Mesenchymal stem cell (in vitro differentiated cells and primary cell): ENCODE measurements at regions not wholly inside any gene's neighbourhood (a gene's known extent, or its start where the extent isn't known, plus 50 kb on each side); places are given as distances from the start of the nearest gene placed in this dataset.
A peak's percentile ranks its signal among the peaks of the same experiment; 100 is the strongest.

Experiments
- DNase-seq: peaks from one replicate; pipeline ENCODE4 v3.0.0-alpha.2; 2013
- H2AFZ ChIP-seq: one replicate; pipeline ENCODE4 v1.6.1; 2013; ENCODE audit warnings: low read depth, mild to moderate bottlenecking, control low read depth, inconsistent platforms, low read length, moderate library complexity
- H2AK5ac ChIP-seq: 2 replicates; pipeline ENCODE4 v1.6.1; 2013; ENCODE audit warnings: low read length, moderate library complexity, mild to moderate bottlenecking, inconsistent platforms; ENCODE audit not compliant: severe bottlenecking
- H2BK120ac ChIP-seq: one replicate; pipeline ENCODE4 v1.6.1; 2013; ENCODE audit warnings: low read depth, mild to moderate bottlenecking, inconsistent platforms, low read length, moderate library complexity
- H2BK12ac ChIP-seq, 2 experiments: one replicate each; pipeline ENCODE4 v1.6.1; 2013; ENCODE audit warnings: inconsistent platforms in 2 of 2, low read length in 2 of 2, mild to moderate bottlenecking in 2 of 2, moderate library complexity in 2 of 2, control low read depth in 1 of 2
- H2BK15ac ChIP-seq: one replicate; pipeline ENCODE4 v1.6.1; 2013; ENCODE audit warnings: mild to moderate bottlenecking, low read depth, inconsistent platforms; ENCODE audit not compliant: poor library complexity, severe bottlenecking
- H2BK5ac ChIP-seq: 2 replicates; pipeline ENCODE4 v1.6.1; 2013; ENCODE audit warnings: low read depth, mild to moderate bottlenecking, low read length, control low read depth, inconsistent platforms; ENCODE audit not compliant: poor library complexity, severe bottlenecking
- H3K14ac ChIP-seq, 2 experiments: one replicate each; pipeline ENCODE4 v1.6.1; 2013; ENCODE audit warnings: inconsistent platforms in 2 of 2, low read length in 2 of 2, control low read depth in 1 of 2, mild to moderate bottlenecking in 1 of 2, moderate library complexity in 1 of 2
- H3K18ac ChIP-seq, 2 experiments: one replicate each; pipeline ENCODE4 v1.6.1; 2013; ENCODE audit warnings: inconsistent platforms in 2 of 2, low read length in 2 of 2, control low read depth in 1 of 2, low read depth in 1 of 2, mild to moderate bottlenecking in 1 of 2
- H3K23ac ChIP-seq, 2 experiments: one replicate each; pipeline ENCODE4 v1.6.1; 2013; ENCODE audit warnings: inconsistent platforms in 2 of 2, low read length in 2 of 2, mild to moderate bottlenecking in 2 of 2, moderate library complexity in 2 of 2, control low read depth in 1 of 2
- H3K27ac ChIP-seq: 2 replicates; pipeline ENCODE4 v1.5.1; 2013; ENCODE audit warnings: mild to moderate bottlenecking, moderate library complexity, low read length, control low read depth, inconsistent platforms; ENCODE audit not compliant: poor library complexity, severe bottlenecking
- H3K27me3 ChIP-seq, 2 experiments: 2 replicates each; pipeline versions ENCODE4 v1.6.1 to v1.7.0; 2013; ENCODE audit warnings: low read length in 2 of 2, mild to moderate bottlenecking in 2 of 2, moderate library complexity in 2 of 2, control low read depth in 1 of 2, inconsistent platforms in 1 of 2; ENCODE audit not compliant: control insufficient read depth in 1 of 2, insufficient read depth in 1 of 2
- H3K36me3 ChIP-seq, 2 experiments: 2 replicates each; pipeline versions ENCODE4 v1.6.1 to v1.7.0; 2013; ENCODE audit warnings: low read length in 2 of 2, control low read depth in 1 of 2, inconsistent platforms in 1 of 2, low read depth in 1 of 2, mild to moderate bottlenecking in 1 of 2; ENCODE audit not compliant: insufficient read depth in 2 of 2, control insufficient read depth in 1 of 2
- H3K4ac ChIP-seq, 2 experiments: one replicate each; pipeline ENCODE4 v1.6.1; 2013; ENCODE audit warnings: inconsistent platforms in 2 of 2, low read length in 2 of 2, mild to moderate bottlenecking in 2 of 2, moderate library complexity in 2 of 2, control low read depth in 1 of 2, low read depth in 1 of 2
- H3K4me1 ChIP-seq: 2 replicates; pipeline ENCODE4 v1.6.1; 2013; ENCODE audit warnings: low read depth, low read length, control low read depth; ENCODE audit not compliant: control insufficient read depth, insufficient read depth
- H3K4me2 ChIP-seq: 2 replicates; pipeline ENCODE4 v1.6.1; 2013; ENCODE audit warnings: low read length, mild to moderate bottlenecking, inconsistent platforms; ENCODE audit not compliant: poor library complexity, severe bottlenecking
- H3K4me3 ChIP-seq, 2 experiments: 2 replicates each; pipeline versions ENCODE4 v1.5.1 to v1.7.0; 2013; ENCODE audit warnings: low read length in 2 of 2, mild to moderate bottlenecking in 2 of 2, control low read depth in 1 of 2, low read depth in 1 of 2; ENCODE audit not compliant: insufficient read depth in 1 of 2
- H3K79me1 ChIP-seq: replicated peaks from 2 replicates; pipeline ENCODE4 v1.6.1; 2013; ENCODE audit warnings: mild to moderate bottlenecking, control low read depth, low read length, inconsistent platforms; ENCODE audit not compliant: poor library complexity, severe bottlenecking
- H3K9ac ChIP-seq: 2 replicates; pipeline ENCODE4 v1.7.0; 2013; ENCODE audit warnings: mild to moderate bottlenecking, low read length, moderate library complexity
- H3K9me3 ChIP-seq: 2 replicates; pipeline ENCODE4 v1.7.0; 2013; ENCODE audit warnings: mild to moderate bottlenecking, low read length; ENCODE audit not compliant: control insufficient read depth
- H4K8ac ChIP-seq: one replicate; pipeline ENCODE4 v1.6.1; 2013; ENCODE audit warnings: inconsistent platforms, mild to moderate bottlenecking, low read length, moderate library complexity
- H4K91ac ChIP-seq: one replicate; pipeline ENCODE4 v1.6.1; 2013; ENCODE audit warnings: mild to moderate bottlenecking, low read length, inconsistent platforms
- WGBS: methylation state at CpG from one replicate; pipeline ENCODE4 v1.1.7; 2013; ENCODE audit warnings: mixed read lengths; 5-methylcytosine and 5-hydroxymethylcytosine counted together

- no peaks in the 10 kb centered on the region for H3K4me1 ChIP-seq
- no peak overlapping the region for H2AFZ ChIP-seq
- H3K9ac ChIP-seq = no peak overlapping the region
- H3K4me3 ChIP-seq = no peak overlapping the region
- no peak overlapping the region for H3K27ac ChIP-seq
- no peak overlapping the region for H3K4ac ChIP-seq
- no peak overlapping the region for H4K8ac ChIP-seq
- no peak overlapping the region for H3K18ac ChIP-seq
- H2BK120ac ChIP-seq = no peak overlapping the region
- no peak overlapping the region for H2BK15ac ChIP-seq
- H2AK5ac ChIP-seq = no peak overlapping the region
- no peak overlapping the region for H3K23ac ChIP-seq
- H3K9me3 ChIP-seq = no peaks in the 10 kb centered on the region
- no peaks in the 10 kb centered on the region for H3K36me3 ChIP-seq
- H3K14ac ChIP-seq = no peak overlapping the region
- H3K27me3 ChIP-seq = no peaks in the 10 kb centered on the region
- 76% methylated on average over 4 of the region's 5 CpGs for whole genome bisulfite sequencing
- no peak overlapping the region for H4K91ac ChIP-seq
- no peak overlapping the region for H2BK12ac ChIP-seq
- no peaks in the 10 kb centered on the region for H3K79me1 ChIP-seq
- no peak overlapping the region for H3K4me2 ChIP-seq
- H2BK5ac ChIP-seq = no peak overlapping the region
- no peak for DNase-seq
Measured at GRCh38 chr13:79228972-79229371, 177.1 kb downstream of the RBM26 start.

GRCh38 chr13:79227418-79227817 lies 178.6 kb downstream of the RBM26 start:
- H2BK15ac ChIP-seq = no peak overlapping the region
- 87% methylated on average over 2 of the region's 2 CpGs for WGBS

GRCh38 chr13:79226938-79227337 lies 179.1 kb downstream of the RBM26 start:
- H3K79me1 ChIP-seq = no peaks in the 10 kb centered on the region
- no peak overlapping the region for H4K8ac ChIP-seq
- H2BK120ac ChIP-seq = no peak overlapping the region
- H3K9me3 ChIP-seq = no peaks in the 10 kb centered on the region
- no peak overlapping the region for H3K4me2 ChIP-seq
- no peak overlapping the region for H3K23ac ChIP-seq
- H2BK15ac ChIP-seq = no peak overlapping the region
- no peak for DNase-seq
- H3K9ac ChIP-seq = no peak overlapping the region
- peak overlapping the region in 1 of 2 experiments; percentile 31 for H2BK12ac ChIP-seq
- no peak overlapping the region for H3K18ac ChIP-seq
- no peaks in the 10 kb centered on the region for H3K36me3 ChIP-seq
- H3K14ac ChIP-seq = no peak overlapping the region
- H3K4me3 ChIP-seq = no peak overlapping the region
- H2BK5ac ChIP-seq = no peak overlapping the region
- no peak overlapping the region for H4K91ac ChIP-seq
- H3K27me3 ChIP-seq = no peaks in the 10 kb centered on the region
- H3K4ac ChIP-seq = no peak overlapping the region
- no peak overlapping the region for H2AK5ac ChIP-seq
- 35% methylated on average over 6 of the region's 7 CpGs for WGBS
- H3K4me1 ChIP-seq = no peaks in the 10 kb centered on the region
- H3K27ac ChIP-seq = no peak overlapping the region
- no peak overlapping the region for H2AFZ ChIP-seq

More at GRCh38 chr13:79227418-79227817, 178.6 kb downstream of the RBM26 start:
- Histone ChIP-seq H3K4me1 (no peaks in the 10 kb centered on the region), H3K23ac (no peak overlapping the region), H3K18ac (no peak overlapping the region), H3K4me3 (no peak overlapping the region), H2BK12ac (no peak overlapping the region), H2BK5ac (no peak overlapping the region), H2BK120ac (no peak overlapping the region), H3K4ac (no peak overlapping the region), H2AK5ac (no peak overlapping the region), H4K91ac (no peak overlapping the region), H3K27ac (no peak overlapping the region), H3K4me2 (no peak overlapping the region), H3K9me3 (no peaks in the 10 kb centered on the region), H3K36me3 (no peaks in the 10 kb centered on the region), H3K79me1 (no peaks in the 10 kb centered on the region), H4K8ac (no peak overlapping the region), H3K9ac (no peak overlapping the region), H3K27me3 (no peaks in the 10 kb centered on the region), H3K14ac (no peak overlapping the region), H2AFZ (no peak overlapping the region)
- no peak for DNase-seq

- Histone ChIP-seq H2BK5ac (no peak overlapping the region), H2BK12ac (no peak overlapping the region), H3K9me3 (no peaks in the 10 kb centered on the region), H3K4me2 (no peak overlapping the region), H3K18ac (no peak overlapping the region), H3K14ac (no peak overlapping the region), H3K4me3 (no peak overlapping the region), H4K91ac (no peak overlapping the region), H3K27ac (no peak overlapping the region), H2BK15ac (no peak overlapping the region), H3K23ac (no peak overlapping the region), H3K79me1 (no peaks in the 10 kb centered on the region), H2AFZ (no peak overlapping the region), H3K4ac (no peak overlapping the region), H2AK5ac (no peak overlapping the region), H3K36me3 (no peaks in the 10 kb centered on the region), H3K9ac (no peak overlapping the region), H2BK120ac (no peak overlapping the region), H4K8ac (no peak overlapping the region), H3K4me1 (no peaks in the 10 kb centered on the region), H3K27me3 (no peaks in the 10 kb centered on the region)
- 19% methylated on average over 4 of the region's 8 CpGs for WGBS
- DNase-seq = no peak
Measured at GRCh38 chr13:79226250-79226649, 179.8 kb downstream of the RBM26 start.
